ENCODE measurements at regions not wholly inside any gene's neighbourhood (a gene's known extent, or its start where the extent isn't known, plus 50 kb on each side); places are given as distances from the start of the nearest gene placed in this dataset.

DNA sequence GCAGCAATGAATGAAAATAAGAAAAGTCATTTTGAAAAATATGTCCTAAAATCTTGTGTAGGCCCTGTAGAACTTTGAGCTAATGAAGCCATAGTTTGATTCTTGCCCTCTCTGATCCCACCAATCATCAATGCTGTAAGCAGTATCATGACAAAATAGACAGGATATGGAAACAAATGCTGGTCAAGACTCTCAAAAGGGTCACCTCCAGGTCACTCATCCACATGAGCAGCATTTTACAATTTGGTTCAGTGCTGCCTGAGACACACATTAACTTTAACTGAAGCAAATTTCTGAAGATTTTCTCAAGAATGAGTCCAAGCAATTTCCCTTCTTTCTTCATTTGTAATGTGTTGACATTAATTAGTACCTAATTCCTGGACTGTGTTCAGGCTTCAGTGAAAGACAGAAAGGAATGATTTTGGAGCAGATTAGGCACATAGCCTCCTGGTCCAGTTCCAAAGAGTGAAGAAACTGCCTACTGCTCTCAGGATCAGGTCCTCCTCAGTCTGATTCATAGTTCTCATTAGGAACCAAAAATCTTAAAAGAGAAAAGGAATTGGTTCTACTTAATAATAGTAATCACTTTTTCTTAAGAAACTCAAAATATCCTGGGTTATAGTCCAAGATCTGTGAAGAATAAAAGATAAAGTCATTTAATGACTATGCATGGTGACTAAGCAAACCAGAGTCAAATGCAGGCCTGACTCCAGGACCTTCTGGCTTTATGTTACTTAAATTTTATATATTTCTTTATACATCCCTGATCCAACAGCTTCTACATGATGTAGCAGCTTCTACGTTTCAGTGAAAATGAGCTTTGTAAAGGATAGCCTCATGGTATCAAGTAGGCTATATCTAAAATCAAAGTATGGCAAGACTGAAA lies 192.1 kb upstream of the RGMB start:
- ATAC-seq, result peak; percentile 47
- TF ChIP-seq PATZ1 (CRISPR knock-in tag; IDR thresholded peaks at IDR 0.05; ENCODE audit: borderline replicate concordance) (no peak), POU6F1 (CRISPR knock-in tag; IDR thresholded peaks at IDR 0.05; ENCODE audit: borderline replicate concordance, low read depth) (no peak)

DNA sequence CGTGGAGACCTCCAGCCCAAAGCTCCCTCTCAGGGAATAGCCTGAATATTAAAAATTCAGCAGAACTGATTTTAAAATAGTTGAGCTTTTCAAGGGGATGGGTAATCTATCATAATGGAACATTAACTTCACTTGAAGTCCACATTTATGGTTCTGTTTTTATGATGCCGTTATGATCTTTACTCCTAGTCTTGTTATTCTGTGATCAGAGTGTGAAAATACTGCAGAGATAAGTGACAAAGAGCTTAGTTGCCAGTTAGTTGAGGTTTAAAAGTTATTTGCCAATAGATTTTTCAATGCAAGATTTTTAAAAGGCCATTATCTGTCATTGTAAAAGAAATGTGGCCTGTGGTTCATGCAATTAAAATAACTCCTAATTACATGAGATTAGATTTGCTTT lies 189.9 kb upstream of the RGMB start:
- TF ChIP-seq ZFP3 (CRISPR knock-in tag; IDR thresholded peaks at IDR 0.05) (no peak), SNAI2 (CRISPR knock-in tag; IDR thresholded peaks at IDR 0.05) (no peak), ZNF8 (CRISPR knock-in tag; IDR thresholded peaks at IDR 0.05) (no peak), PATZ1 (CRISPR knock-in tag; IDR thresholded peaks at IDR 0.05; ENCODE audit: borderline replicate concordance) (no peak), ARNTL (CRISPR knock-in tag; IDR thresholded peaks at IDR 0.05; ENCODE audit: borderline replicate concordance, low read depth) (no peak), TOX (CRISPR knock-in tag; IDR thresholded peaks at IDR 0.05; ENCODE audit: borderline replicate concordance) (no peak), OSR1 (CRISPR knock-in tag; IDR thresholded peaks at IDR 0.05) (no peak), POU6F1 (CRISPR knock-in tag; IDR thresholded peaks at IDR 0.05; ENCODE audit: borderline replicate concordance, low read depth) (no peak)
- no peak for ATAC-seq

GRCh38 chr5:98585661-98586310 lies 187.7 kb upstream of the RGMB start:
- no peak for TF ChIP-seq ZFP3 (CRISPR knock-in tag; IDR thresholded peaks at IDR 0.05)
- TF ChIP-seq ARNTL (CRISPR knock-in tag; IDR thresholded peaks at IDR 0.05; ENCODE audit: borderline replicate concordance, low read depth), result no peak

DNA sequence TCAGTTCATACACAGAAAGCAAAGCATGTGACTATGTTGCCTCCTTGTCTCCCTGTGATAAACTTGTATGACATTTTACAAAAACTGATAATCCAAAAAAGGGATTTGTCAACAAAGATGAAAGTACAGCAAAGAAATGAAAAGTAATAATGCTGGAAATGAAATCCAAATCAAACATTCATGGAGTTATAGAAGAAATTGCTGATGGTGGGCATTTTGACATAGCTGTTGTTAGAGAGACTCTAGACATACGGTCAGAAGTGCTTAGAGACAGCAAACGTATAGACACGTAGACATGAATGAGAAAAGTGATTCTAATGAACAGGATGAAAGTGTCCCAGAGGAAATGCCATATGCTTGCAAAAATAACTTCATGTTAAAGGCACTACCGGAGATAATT lies 186.9 kb upstream of the RGMB start:
- no peak for ATAC-seq
- no peak for TF ChIP-seq ZFP3 (CRISPR knock-in tag; IDR thresholded peaks at IDR 0.05)
- no peak for TF ChIP-seq TSHZ2 (CRISPR knock-in tag; IDR thresholded peaks at IDR 0.05)
- TF ChIP-seq ZC3H10 (CRISPR knock-in tag; IDR thresholded peaks at IDR 0.05), result no peak
- TF ChIP-seq CSRNP3 (CRISPR knock-in tag; IDR thresholded peaks at IDR 0.05), result no peak

More at GRCh38 chr5:98585661-98586310, 187.7 kb upstream of the RGMB start:
- ATAC-seq, result no peak
